SKM-1 (cell line): ENCODE measurements at regions not wholly inside any gene's neighbourhood (a gene's known extent, or its start where the extent isn't known, plus 50 kb on each side); places are given as distances from the start of the nearest gene placed in this dataset.

Source experiments
- DNase-seq: peaks from one replicate; lab custom pipeline; 2025; ENCODE audit not compliant: unreplicated experiment; lab: John Stamatoyannopoulos, UW

DNA sequence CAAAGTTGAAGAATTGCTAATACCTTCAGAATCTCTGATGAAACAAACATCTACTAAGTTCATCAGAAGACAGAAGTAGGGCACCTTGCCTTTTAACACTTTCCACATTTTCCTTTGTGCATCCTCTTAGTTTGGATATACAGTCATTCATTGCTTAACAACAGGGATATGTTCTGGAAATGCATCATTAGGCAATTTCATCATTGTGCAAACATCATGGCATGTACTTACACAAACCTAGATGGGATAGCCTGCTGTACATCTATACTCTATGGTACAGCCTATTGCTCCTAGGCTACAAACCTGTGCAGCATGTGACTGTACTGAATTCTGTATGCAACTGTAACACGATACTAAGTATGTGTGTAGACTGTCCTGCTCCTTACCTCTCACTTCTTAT lies 169.8 kb downstream of the SUCLA2 start:
- DNase-seq: no peak

DNA sequence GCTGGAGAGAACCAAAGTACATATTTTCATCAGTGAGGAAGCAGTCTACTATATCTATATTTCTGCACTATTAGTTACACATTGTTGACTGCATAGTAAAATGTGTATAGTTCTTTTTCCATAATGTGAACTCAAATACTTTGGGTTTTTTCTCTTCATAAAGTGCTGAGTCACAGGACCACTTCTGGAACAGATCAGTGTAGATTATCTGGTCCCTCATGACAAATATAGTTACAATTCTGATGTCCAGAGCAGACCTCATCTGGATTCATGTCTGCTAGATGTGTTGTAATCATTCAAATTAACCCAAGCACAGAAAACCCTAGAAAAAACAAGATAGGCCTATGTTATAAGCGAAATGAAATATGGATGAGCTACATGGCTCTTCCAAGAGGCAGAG lies 171.4 kb downstream of the SUCLA2 start:
- DNase-seq: no peak

DNA sequence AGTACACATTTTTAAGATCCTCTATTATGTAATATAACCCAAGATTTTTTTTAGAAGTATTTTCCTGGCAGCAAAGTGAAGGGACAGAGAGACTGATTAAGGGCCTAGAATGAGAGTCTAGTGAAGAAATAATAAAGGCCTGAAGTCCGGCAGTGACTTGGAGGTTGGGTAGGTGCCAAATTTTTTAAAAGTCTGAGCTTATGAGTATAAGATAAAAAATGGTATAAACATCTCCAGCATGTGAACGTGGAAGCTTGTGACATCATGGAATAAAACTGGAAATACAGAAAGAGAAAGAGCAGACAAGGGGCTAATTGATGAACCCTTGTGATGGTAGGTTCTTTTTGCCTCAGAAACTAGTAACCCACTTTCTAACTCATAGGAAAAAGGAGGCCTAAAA lies 174.6 kb downstream of the SUCLA2 start:
- no peak for DNase-seq

- no peak for DNase-seq
These were observed 179.0 kb downstream of the SUCLA2 start for GRCh38 chr13:47822036-47822435.

GRCh38 chr13:47816831-47817230 lies 184.2 kb downstream of the SUCLA2 start:
- no peak for DNase-seq

DNA sequence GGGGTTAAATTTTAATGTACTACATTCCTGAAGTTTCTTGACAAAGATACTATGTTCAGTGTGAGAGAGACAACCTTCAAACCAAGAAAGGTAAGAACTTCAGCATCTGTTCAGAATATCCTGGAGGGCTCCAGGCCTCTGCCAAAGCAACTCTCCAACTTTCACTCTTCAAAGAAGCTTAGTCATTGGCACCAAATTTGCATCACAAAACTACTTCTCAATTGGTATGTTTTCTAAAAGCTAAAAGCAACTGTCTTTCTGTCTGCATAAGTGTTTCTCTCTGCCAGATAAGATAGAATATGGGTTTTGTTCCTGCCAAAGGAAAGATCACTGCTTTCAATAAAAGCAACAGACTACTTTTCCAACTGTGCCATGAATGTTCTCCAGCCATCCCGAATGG lies 187.4 kb downstream of the SUCLA2 start:
- no peak for DNase-seq

DNA sequence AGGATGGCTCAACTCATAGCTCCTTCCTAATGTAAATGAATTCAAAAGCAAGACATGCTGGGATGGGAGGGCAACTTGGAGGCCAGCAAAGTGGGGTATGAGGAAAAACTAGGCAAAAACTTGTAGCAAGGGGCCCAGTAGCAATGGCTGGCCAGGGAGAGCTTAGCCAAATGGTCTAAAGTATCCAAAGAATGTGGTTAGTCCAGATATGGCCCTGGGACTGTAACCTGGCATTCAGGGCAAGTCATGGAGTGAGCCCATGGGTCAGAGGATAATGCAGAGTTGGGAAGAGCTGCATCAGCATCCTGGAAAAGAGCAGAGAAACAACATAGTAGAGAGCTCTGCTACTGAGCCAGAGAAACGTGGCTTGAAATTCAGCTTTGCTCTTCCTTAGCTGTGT lies 191.7 kb downstream of the SUCLA2 start:
- no peak for DNase-seq

GRCh38 chr13:47803131-47803530 lies 197.9 kb downstream of the SUCLA2 start:
- DNase-seq: no peak

DNA sequence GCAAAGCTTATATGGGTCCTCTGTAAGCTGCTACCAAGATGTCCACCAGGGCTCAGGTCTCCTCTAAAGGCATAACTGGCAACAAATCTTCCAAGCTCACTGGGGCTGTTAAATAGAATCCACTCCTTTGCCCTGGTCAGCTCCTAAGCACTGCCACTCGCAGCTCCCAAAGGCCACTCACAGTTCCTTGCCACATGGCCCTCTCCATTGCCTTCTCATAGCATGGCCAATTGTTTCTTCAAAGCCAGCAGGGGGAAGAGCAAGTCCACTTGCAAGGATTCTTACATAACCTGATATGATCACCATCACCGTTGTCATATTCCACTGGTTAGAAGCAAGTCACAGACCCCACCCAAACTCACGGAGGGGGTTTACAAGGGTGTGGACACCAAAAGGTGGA lies 199.5 kb downstream of the SUCLA2 start:
- DNase-seq: no peak

DNA sequence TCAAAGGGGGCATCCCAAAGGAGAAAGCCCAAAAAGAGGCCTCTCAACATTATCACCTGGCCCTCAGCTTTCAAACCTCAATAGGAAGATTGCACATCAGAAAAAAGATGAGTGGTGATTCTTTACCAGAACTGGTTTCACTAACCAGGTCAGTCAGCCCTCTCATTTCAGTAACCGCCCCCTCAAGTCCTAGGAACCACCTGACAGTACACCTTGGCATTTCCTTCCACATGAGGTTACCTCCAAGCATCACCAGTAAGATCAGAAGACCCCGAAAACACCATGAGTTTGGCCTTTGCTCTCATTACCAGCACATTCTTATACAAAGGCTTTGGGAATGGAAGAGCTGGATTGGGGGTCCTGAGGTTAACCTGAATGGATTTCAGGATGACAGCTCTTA lies 200.5 kb downstream of the SUCLA2 start:
- no peak for DNase-seq

DNA sequence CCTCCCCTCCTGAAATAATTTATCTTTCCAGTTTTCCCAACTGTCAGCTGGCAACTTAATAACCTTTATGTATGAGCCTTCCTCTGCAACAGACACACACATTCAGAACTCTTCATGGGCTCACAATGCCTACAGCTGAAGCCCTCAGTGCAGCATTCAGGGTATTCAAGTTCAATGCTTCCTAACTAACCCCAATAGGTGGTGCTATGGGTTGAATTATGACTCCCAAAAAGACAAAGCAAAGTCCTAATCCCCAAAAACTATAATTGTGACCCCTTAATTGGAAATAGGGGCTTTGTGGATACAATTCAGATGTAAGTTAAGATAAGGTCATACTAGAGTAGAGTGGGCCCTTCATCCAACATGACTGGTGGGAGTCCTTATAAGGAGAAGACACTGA lies 202.2 kb downstream of the SUCLA2 start:
- no peak for DNase-seq

- DNase-seq: no peak
These were observed 202.9 kb downstream of the SUCLA2 start for GRCh38 chr13:47798194-47798593.

GRCh38 chr13:47796816-47797215 lies 204.3 kb downstream of the SUCLA2 start:
- DNase-seq: no peak

GRCh38 chr13:47794963-47795362 lies 206.1 kb downstream of the SUCLA2 start:
- DNase-seq: peak; percentile 7

- no peak for DNase-seq
These were observed 210.3 kb downstream of the SUCLA2 start for GRCh38 chr13:47790755-47791154.

DNA sequence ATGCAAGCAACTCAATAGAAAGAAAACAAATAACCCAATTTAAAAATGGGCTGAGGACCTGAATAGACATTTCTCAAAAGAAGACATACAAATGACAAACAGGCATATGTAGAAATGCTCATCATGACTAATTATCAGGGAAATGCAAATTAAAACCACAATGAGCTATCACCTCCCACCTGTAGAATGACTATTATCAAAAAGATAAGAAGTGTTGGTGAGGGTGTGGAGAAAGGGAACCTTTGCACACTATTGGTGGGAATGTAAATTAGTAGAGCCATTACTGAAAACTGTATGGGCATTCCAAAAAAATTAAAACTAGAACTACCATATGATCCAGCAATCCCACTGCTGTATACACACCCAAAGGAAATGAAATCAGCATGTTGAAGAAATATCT lies 212.2 kb downstream of the SUCLA2 start:
- no peak for DNase-seq

GRCh38 chr13:47774671-47774994 lies 226.4 kb downstream of the SUCLA2 start:
- DNase-seq: no peak

DNA sequence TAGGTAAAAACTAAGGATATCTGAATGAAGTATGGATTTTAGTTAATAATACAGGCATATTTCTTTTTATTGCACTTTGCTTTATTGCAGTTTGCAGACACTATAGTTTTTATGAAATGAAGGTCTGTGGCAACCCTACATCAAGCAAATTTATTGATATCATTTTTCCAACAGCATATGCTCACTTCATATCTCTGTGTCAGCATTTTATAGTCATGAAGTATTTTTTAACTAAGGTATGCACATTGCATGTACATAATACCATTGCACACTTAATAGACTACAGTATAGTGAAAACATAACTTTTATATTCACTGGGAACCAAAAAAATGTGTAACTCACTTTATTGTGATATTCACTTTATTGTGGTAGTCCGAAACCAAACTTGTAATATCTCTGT lies 236.3 kb downstream of the SUCLA2 start:
- DNase-seq: no peak

DNA sequence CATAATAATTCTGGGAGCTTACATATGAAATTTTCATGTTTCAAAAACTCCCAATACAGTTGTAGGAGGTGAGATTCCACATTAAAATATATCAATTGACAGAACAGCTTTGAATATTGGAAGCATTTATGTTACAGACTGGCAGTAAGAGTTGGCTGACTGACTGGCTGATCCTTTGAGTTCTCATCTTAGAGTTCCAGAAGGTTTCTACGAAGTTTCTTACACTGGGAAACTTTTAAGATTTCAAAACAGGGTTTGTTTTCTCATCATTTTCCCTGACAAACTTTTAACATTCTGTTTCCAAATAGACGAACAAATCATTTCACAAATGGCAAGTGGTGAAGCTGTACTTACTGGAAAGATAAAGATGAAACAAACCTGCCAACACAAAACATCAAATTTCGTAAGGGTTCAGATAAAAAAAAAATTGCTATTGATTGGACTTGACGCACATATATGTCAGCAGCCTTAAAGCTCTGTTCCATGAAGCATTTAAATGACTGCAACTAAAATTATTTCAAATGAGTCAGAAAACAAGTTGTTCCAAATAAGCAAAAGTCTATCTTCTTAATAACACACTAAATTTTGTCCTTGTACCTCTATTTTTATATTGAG lies 243.5 kb downstream of the SUCLA2 start:
- DNase-seq: no peak

DNA sequence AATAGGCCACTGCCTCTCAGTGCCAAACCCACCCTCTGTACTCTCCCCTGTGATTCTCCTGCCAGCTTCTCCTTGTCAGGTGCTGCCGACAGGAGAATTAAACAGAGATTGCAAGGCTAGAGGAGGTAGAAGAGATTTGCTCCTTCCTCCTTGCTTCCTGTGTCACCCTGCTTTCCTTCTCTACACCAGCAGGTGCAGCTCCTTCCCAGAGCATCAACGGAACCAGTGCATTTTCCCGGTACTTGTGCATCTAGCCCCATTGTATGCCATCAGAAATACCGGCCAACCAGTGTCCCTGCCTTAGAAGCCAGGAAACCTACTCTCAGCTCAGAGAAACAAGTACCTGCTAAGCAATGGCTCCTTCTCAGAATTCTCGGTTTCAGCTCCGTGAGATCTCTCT lies 253.2 kb downstream of the SUCLA2 start:
- DNase-seq: no peak

GRCh38 chr13:47726394-47726793 lies 274.7 kb downstream of the SUCLA2 start:
- DNase-seq: no peak

- no peak for DNase-seq
These were observed 277.2 kb downstream of the SUCLA2 start for GRCh38 chr13:47723898-47724297.

- no peak for DNase-seq
These were observed 281.9 kb downstream of the SUCLA2 start for GRCh38 chr13:47719164-47719563.

- DNase-seq: no peak
These were observed 282.5 kb downstream of the SUCLA2 start for GRCh38 chr13:47718556-47718955.
